NT2/D1 (cell line): ENCODE measurements at regions not wholly inside any gene's neighbourhood (a gene's known extent, or its start where the extent isn't known, plus 50 kb on each side); places are given as distances from the start of the nearest gene placed in this dataset.

Experiments used
- SUZ12 ChIP-seq: IDR thresholded peaks from 2 replicates; pipeline ENCODE4 v1.6.1; 2011; ENCODE audit not compliant: insufficient read length, insufficient read depth; ENCODE audit errors: extremely low read depth
- YY1 ChIP-seq: IDR thresholded peaks from 2 replicates; pipeline ENCODE4 v1.6.1; 2011; ENCODE audit not compliant: insufficient read length, insufficient read depth
- ZNF274 ChIP-seq: IDR thresholded peaks from 2 replicates; pipeline ENCODE4 v1.6.1; 2011; ENCODE audit warnings: mild to moderate bottlenecking, low read depth, low read length

- TF ChIP-seq YY1 (no peak), ZNF274 (no peak), SUZ12 (no peak)
Measured at GRCh38 chr1:18041102-18041501, 66.5 kb upstream of the IGSF21 start.
